ENCODE measurements at regions not wholly inside any gene's neighbourhood (a gene's known extent, or its start where the extent isn't known, plus 50 kb on each side); places are given as distances from the start of the nearest gene placed in this dataset.

- in situ Hi-C loops (cut with HindIII; ENCODE audit: extremely low pct_ligation_motif_present, low pct_unique_long_range_greater_than_20kb) (no loop called here), intact Hi-C loops (cut with micrococcal nuclease; ENCODE audit: unreplicated experiment) (no loop called here)
- Histone ChIP-seq H3K9me3 (ENCODE audit: low read length) (no peaks in the 10 kb centered on the region), H3K4me2 (ENCODE audit: low read depth, low read length) (no peak overlapping the region), H3K79me2 (ENCODE audit: insufficient read depth, low read length) (no peaks in the 10 kb centered on the region), H2AFZ (ENCODE audit: low read length) (no peak overlapping the region), H3K4me1 (ENCODE audit: insufficient read depth, low read length) (no peaks in the 10 kb centered on the region), H4K20me1 (ENCODE audit: insufficient read depth, low read length) (no peaks in the 10 kb centered on the region), H3K9ac (ENCODE audit: insufficient read depth, low read depth, low read length) (no peak overlapping the region), H3K4me3 (replicated peaks in 1 of 3; ENCODE audit: insufficient read depth in 1 of 3, low read depth in 2 of 3, low read length in 3 of 3) (no peak overlapping the region), H3K27ac (ENCODE audit: extremely low read length, insufficient read depth, low read length) (no peak overlapping the region), H3K36me3 (replicated peaks in 1 of 2; ENCODE audit: control insufficient read depth in 1 of 2, insufficient read depth in 2 of 2, low read length in 2 of 2) (no peaks in the 10 kb centered on the region), H3K27me3 (ENCODE audit: control insufficient read depth in 1 of 2, insufficient read depth in 2 of 2, low read length in 2 of 2) (no peaks in the 10 kb centered on the region)
- ATAC-seq (no peak), FAIRE-seq (no peak), DNase-seq (ENCODE audit: low spot score) (no peak)
- BruUV-seq (replicated peaks) = no TSS peak
- TF ChIP-seq FUBP1 (CRISPR knock-in tag; IDR thresholded peaks at IDR 0.05; ENCODE audit: borderline replicate concordance) (no peak), ZSCAN31 (CRISPR knock-in tag; IDR thresholded peaks at IDR 0.05; ENCODE audit: low read depth) (no peak), HDAC1 (CRISPR knock-in tag; IDR thresholded peaks at IDR 0.05) (no peak), STAT6 (CRISPR knock-in tag; IDR thresholded peaks at IDR 0.05; ENCODE audit: borderline replicate concordance) (no peak), DR1 (CRISPR knock-in tag; IDR thresholded peaks at IDR 0.05) (no peak), ZXDC (CRISPR knock-in tag; IDR thresholded peaks at IDR 0.05) (no peak), ZNF670 (CRISPR knock-in tag; IDR thresholded peaks at IDR 0.05; ENCODE audit: borderline replicate concordance) (no peak), PHF21A (CRISPR knock-in tag; IDR thresholded peaks at IDR 0.05) (no peak), ZNF605 (CRISPR knock-in tag; IDR thresholded peaks at IDR 0.05) (no peak), HNRNPH1 (optimal IDR thresholded peaks at IDR 0.05; ENCODE audit: low read depth, low read length) (no peak), PAX8 (CRISPR knock-in tag; IDR thresholded peaks at IDR 0.05; ENCODE audit: borderline replicate concordance) (no peak), GABPA (IDR thresholded peaks at IDR 0.05; ENCODE audit: low read depth, low read length) (no peak), GABPA (CRISPR knock-in tag; IDR thresholded peaks at IDR 0.05; ENCODE audit: low read depth) (no peak), ARID3A (IDR thresholded peaks at IDR 0.05; ENCODE audit: low read depth, low read length) (no peak), NR2C2 (CRISPR knock-in tag; IDR thresholded peaks at IDR 0.05; ENCODE audit: borderline replicate concordance) (no peak), SP2 (CRISPR knock-in tag; IDR thresholded peaks at IDR 0.05) (no peak)
- WGBS (ENCODE audit: low lambda C conversion rate) = 10% methylated on average over 2 of the region's 2 CpGs
- POLR2A ChIA-PET = no interaction called here
- CTCF ChIA-PET (ENCODE audit: low intra/inter-chr PET ratio, low total read pairs) = no interaction called here
Measured at GRCh38 chr14:58887931-58888330, 250.2 kb downstream of the DACT1 start.

Measured in HepG2 (cell line).